ENCODE measurements at regions not wholly inside any gene's neighbourhood (a gene's known extent, or its start where the extent isn't known, plus 50 kb on each side); places are given as distances from the start of the nearest gene placed in this dataset.

GRCh38 chr16:66265048-66265415 lies 101.5 kb upstream of the CDH5 start:
- TF ChIP-seq POLR2A (IDR thresholded peaks at IDR 0.05) (no peak), CTCF (IDR thresholded peaks at IDR 0.05) (no peak)
